ENCODE measurements at regions not wholly inside any gene's neighbourhood (a gene's known extent, or its start where the extent isn't known, plus 50 kb on each side); places are given as distances from the start of the nearest gene placed in this dataset.
A peak's percentile ranks its signal among the peaks of the same experiment; 100 is the strongest.

GRCh38 chr4:10205223-10205622, 88.6 kb upstream of the WDR1 start:
- no peak for DNase-seq (ENCODE audit: low spot score)
- FAIRE-seq, result no peak

- DNase-seq (ENCODE audit: low spot score), result no peak
- no peak for FAIRE-seq
These were observed 87.9 kb upstream of the WDR1 start for GRCh38 chr4:10204401-10205058.

GRCh38 chr4:10203851-10204250, 87.3 kb upstream of the WDR1 start:
- no peak for DNase-seq (ENCODE audit: low spot score)
- no peak for FAIRE-seq

GRCh38 chr4:10201381-10202223, 85.0 kb upstream of the WDR1 start:
- FAIRE-seq (no peak), DNase-seq (ENCODE audit: low spot score) (no peak)

- DNase-seq (ENCODE audit: low spot score) (no peak), FAIRE-seq (no peak)
These were observed 84.3 kb upstream of the WDR1 start for GRCh38 chr4:10200869-10201268.

- DNase-seq (ENCODE audit: low spot score), result no peak
- FAIRE-seq, result no peak
These were observed 81.8 kb upstream of the WDR1 start for GRCh38 chr4:10198365-10198764.

GRCh38 chr4:10197952-10198351, 81.4 kb upstream of the WDR1 start:
- no peak for FAIRE-seq

GRCh38 chr4:10196191-10196590, 79.6 kb upstream of the WDR1 start:
- DNase-seq (ENCODE audit: low spot score) (no peak), FAIRE-seq (no peak)

More at GRCh38 chr4:10197952-10198351, 81.4 kb upstream of the WDR1 start:
- DNase-seq (ENCODE audit: low spot score), result no peak

GRCh38 chr4:10192331-10192730, 75.7 kb upstream of the WDR1 start:
- DNase-seq (ENCODE audit: low spot score) (no peak), FAIRE-seq (no peak)

- FAIRE-seq (no peak), DNase-seq (ENCODE audit: low spot score) (no peak)
These were observed 71.9 kb upstream of the WDR1 start for GRCh38 chr4:10188400-10189004.

- DNase-seq (ENCODE audit: low spot score) (no peak), FAIRE-seq (no peak)
These were observed 69.9 kb upstream of the WDR1 start for GRCh38 chr4:10186228-10187214.

GRCh38 chr4:10185518-10186227, 69.1 kb upstream of the WDR1 start:
- no peak for DNase-seq (ENCODE audit: low spot score)
- FAIRE-seq, result no peak

- FAIRE-seq (no peak), DNase-seq (ENCODE audit: low spot score) (no peak)
These were observed 67.9 kb upstream of the WDR1 start for GRCh38 chr4:10184501-10184938.

GRCh38 chr4:10184041-10184440, 67.4 kb upstream of the WDR1 start:
- no peak for FAIRE-seq
- no peak for DNase-seq (ENCODE audit: low spot score)

GRCh38 chr4:10183462-10183861, 66.9 kb upstream of the WDR1 start:
- DNase-seq (ENCODE audit: low spot score) (no peak), FAIRE-seq (no peak)

GRCh38 chr4:10182446-10183424, 66.1 kb upstream of the WDR1 start:
- DNase-seq (ENCODE audit: low spot score) (no peak), FAIRE-seq (no peak)

- no peak for FAIRE-seq
These were observed 65.3 kb upstream of the WDR1 start for GRCh38 chr4:10181745-10182445.

GRCh38 chr4:10180927-10181744, 64.5 kb upstream of the WDR1 start:
- FAIRE-seq (no peak), DNase-seq (ENCODE audit: low spot score) (peak; percentile 14)

More at GRCh38 chr4:10181745-10182445, 65.3 kb upstream of the WDR1 start:
- no peak for DNase-seq (ENCODE audit: low spot score)

Data from urothelium cell line (cell line).